EH (cell line): ENCODE measurements at regions not wholly inside any gene's neighbourhood (a gene's known extent, or its start where the extent isn't known, plus 50 kb on each side); places are given as distances from the start of the nearest gene placed in this dataset.

Experiments used
- DNase-seq: peaks from one replicate; pipeline ENCODE4 v3.0.0-alpha.2; 2015; ENCODE audit warnings: low read depth

GRCh38 chr4:4735870-4736269, 123.6 kb upstream of the MSX1 start:
- DNase-seq, result peak; percentile 15

DNA sequence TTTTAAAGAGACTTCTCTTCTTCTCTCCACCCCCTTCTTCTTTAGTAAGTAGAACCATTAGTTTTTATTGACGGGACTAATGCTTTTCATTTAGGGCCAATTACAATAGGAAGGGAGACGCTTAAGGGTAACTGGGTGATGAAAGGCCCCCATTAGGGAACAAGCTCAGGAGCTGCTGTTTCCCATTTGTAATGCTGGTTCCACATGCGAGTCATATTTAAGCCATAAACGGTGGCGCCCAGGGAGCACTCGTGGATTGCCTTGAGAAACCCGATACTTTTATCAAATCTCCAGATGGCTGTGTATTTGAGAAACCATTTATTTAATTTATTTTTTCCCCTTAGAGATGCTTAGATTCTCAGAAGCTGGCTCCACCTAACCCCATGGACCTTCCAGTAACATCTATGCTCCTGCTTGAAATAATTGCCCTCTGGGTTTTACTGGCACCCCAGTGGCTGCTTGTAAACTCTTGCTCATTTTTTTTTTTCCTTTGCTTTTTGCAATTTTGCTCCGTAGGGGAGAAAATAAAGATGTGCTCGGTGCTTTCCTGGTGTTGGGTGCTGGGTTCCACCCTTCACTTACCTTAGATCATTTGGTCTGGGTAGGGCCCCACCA, 124.2 kb upstream of the MSX1 start:
- peak; percentile 22 for DNase-seq

GRCh38 chr4:4734425-4734824, 125.0 kb upstream of the MSX1 start:
- no peak for DNase-seq

DNA sequence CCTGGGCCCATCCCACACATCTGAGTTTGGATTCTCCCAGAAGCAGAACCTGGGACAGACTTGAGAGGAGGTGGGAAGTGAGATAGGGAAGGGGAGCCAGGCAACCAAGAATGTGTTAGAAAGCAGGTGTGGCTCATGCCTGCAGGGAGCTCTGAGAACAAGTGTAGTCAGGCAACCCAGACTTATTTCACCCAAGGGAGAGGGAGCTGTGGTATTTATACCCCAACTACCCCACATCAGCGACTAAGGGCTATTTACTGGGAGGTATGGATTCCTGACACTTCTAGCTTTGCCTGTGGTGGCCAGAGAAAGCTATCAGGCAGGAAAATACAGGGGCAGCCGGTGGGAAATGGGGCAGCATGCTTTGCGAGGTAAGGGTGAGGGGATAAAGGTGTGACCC, 125.8 kb upstream of the MSX1 start:
- no peak for DNase-seq

- DNase-seq, result no peak
These were observed 129.2 kb upstream of the MSX1 start for GRCh38 chr4:4730249-4730648.

GRCh38 chr4:4729206-4729605, 130.3 kb upstream of the MSX1 start:
- no peak for DNase-seq

GRCh38 chr4:4727536-4727935, 131.9 kb upstream of the MSX1 start:
- peak; percentile 13 for DNase-seq

DNA sequence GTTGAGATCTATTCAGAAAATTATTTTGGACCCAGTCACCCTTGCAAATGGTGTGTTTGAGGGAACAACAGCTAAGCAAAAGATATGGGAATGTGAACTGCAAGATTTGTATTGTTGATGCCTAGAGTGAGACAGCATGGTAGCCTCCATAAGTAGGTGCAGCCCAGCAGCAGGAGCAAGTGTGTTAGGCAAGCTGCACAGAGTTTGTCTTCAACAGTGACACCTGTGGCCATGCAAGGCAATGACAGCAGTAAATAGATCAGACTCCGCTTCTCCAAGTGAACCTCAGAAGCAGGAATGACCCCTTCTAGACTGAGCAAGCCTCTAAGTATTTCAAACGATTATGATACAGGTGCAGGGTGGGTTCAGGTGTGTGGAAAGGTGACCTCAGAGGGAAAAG, 133.4 kb upstream of the MSX1 start:
- DNase-seq, result no peak

DNA sequence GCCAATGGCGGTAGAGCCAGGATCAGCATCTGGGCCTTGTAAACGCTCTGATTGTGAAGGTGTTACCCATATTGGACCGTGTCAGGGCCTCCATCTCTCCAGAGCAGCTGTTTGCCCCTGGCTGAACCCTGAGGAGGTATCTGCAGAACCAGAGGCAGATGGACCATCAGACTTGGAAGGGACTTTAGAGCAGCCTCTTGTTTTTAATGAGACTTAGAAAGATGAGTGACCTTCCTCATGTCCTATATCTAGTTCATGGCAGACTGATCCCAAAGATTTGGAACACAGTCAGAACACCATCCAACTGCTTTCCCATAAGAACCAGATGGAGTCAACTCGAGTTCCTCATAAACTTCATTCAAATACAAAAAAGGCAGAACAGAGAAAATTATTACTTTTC, 135.1 kb upstream of the MSX1 start:
- no peak for DNase-seq

- no peak for DNase-seq
These were observed 137.8 kb upstream of the MSX1 start for GRCh38 chr4:4721636-4722035.

GRCh38 chr4:4720646-4721045, 138.8 kb upstream of the MSX1 start:
- DNase-seq, result no peak

DNA sequence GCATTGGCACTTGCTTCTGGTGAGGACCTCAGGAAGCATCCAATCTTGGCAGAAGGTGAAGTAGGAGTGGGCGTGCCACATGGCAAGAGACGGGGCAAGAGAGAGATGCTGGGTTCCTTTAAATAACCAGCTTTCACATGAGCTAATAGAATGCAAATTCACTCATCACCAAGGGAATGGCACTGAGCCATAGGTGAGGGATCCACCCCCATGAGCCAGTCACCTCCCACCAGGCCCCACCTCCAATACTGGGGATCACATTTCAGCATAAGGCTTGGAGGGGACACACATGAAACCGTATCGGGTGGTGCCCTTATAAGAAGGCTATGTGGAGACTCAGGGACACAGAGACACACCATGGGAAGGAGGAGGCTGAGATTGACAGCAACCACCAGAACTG, 140.0 kb upstream of the MSX1 start:
- DNase-seq, result no peak

- DNase-seq, result peak; percentile 7
These were observed 141.8 kb upstream of the MSX1 start for GRCh38 chr4:4717692-4718091.

DNA sequence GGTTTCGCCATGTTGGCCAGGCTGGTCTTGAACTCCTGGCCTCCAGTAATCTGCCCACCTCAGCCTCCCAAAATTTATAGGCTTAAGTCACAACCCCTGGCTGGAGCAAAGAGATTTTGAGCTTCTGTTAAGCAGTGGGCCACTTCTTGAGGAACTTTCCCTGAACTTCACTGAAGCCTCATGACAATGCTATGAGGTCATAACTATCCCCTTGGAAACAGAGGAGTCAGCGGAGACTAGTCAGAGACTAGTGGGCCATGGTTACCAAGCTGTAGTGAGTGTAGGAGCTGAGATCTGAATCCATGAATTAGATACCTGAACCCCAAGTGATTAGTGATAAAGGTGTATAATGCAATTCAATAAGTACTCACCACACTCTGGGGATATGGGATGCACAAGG, 145.1 kb upstream of the MSX1 start:
- DNase-seq, result peak; percentile 48

GRCh38 chr4:4712800-4713528, 146.5 kb upstream of the MSX1 start:
- peak; percentile 37 for DNase-seq

DNA sequence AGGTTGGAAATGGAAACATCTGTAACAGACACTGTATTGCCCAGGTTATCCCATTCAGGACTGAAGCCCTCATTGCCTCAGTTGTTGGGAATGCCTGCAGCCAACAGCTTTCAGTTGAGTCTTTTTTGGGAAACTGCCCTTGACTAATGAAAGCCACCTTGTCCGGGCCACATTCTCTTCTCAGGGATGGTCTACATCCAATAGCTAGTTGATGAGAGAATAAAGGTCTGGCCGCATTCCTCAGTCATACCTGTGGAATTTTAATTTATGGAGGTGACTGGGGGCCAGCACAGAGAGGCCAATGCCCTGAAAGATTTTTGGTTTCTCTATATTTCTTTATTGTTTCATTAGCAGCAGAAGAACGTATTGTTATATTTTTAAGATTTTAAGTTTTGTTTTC, 147.6 kb upstream of the MSX1 start:
- DNase-seq, result no peak

GRCh38 chr4:4709736-4710135, 149.7 kb upstream of the MSX1 start:
- no peak for DNase-seq

DNA sequence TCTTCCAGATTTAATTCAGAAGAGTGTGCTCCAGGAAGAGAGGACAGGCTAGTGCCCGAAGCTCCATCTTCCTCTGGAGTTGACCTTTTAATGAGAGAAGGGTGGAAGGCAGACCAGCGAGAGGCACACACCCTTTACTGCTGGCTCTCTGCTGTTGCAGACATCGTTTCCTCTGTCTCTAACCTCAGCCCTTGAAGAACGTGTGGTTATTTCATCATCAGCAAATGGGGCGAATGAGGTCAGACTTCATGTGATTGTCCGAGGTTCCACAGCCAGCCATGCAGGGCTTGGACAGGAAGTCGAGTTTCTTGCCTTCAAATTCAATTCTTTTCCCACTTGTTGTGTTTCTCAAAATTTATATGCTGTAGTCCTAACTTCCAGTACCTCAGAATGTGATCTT, 155.2 kb upstream of the MSX1 start:
- DNase-seq, result peak; percentile 67

- DNase-seq, result no peak
These were observed 155.7 kb upstream of the STX18 start for GRCh38 chr4:4697584-4697983.

GRCh38 chr4:4696530-4696929, 154.7 kb upstream of the STX18 start:
- no peak for DNase-seq

DNA sequence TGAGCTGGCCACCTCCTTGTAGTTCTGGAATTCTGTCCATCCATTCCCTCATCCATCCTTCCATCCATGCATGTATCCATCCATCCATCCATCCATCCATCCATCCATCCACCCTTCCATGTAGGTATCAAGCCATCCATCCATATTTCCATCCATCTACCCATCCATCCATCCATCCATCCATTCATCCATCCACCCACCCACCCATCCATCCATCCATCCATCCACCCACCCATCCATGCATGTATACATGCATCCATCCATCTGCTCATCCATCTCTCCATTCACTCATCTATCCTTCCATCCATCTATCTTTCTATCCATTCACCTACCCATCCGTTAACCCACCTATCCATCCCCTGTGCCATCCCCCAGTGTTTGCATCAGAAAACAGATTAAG, 153.6 kb upstream of the STX18 start:
- no peak for DNase-seq

GRCh38 chr4:4694827-4695226, 153.0 kb upstream of the STX18 start:
- peak; percentile 60 for DNase-seq

- DNase-seq, result peak; percentile 83
These were observed 152.5 kb upstream of the STX18 start for GRCh38 chr4:4694296-4694772.

DNA sequence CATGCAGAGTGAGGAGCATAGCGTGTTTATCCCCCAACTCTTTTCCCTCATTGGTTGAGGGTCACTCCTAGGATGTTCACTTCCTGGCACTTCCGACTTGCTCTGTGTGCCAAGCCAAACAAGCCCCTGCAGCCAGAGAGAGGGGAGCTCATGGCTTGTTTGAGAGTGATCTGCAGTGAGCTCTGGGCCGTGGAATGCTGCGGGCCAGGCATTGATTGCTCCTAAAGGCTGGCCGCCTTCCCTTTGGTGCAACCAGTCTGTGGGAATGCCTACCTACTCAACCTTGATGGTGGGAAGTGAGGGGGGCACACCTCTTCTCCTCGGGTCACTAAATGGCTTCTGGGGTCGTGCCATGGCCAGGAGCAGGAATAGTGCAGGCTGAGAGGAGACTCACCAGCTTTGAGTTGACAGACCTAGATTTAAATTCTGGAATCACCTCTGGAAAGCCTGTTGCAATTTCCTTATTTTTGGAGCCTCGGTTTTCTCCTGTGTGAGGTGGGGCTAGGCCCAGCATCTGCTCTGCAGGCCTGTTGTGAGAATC, 152.0 kb upstream of the STX18 start:
- DNase-seq, result no peak
